Trophoblast cell (in vitro differentiated cells and primary cell): ENCODE measurements at regions not wholly inside any gene's neighbourhood (a gene's known extent, or its start where the extent isn't known, plus 50 kb on each side); places are given as distances from the start of the nearest gene placed in this dataset.
A peak's percentile ranks its signal among the peaks of the same experiment; 100 is the strongest.

Source experiments
- DNase-seq, 2 donors: peaks; one replicate each; pipeline ENCODE4 v3.0.0-alpha.2; 2016
- H2AFZ ChIP-seq: 2 replicates; pipeline ENCODE4 v1.6.1; 2013; ENCODE audit warnings: low read length, moderate library complexity, mild to moderate bottlenecking; ENCODE audit not compliant: insufficient read depth, poor library complexity
- H2AK5ac ChIP-seq: 2 replicates; pipeline ENCODE4 v1.6.1; 2013; ENCODE audit warnings: mild to moderate bottlenecking, low read length
- H2BK120ac ChIP-seq: 2 replicates; pipeline ENCODE4 v1.6.1; 2013; ENCODE audit warnings: low read length, mild to moderate bottlenecking, moderate library complexity; ENCODE audit not compliant: insufficient read depth, poor library complexity
- H2BK12ac ChIP-seq: 2 replicates; pipeline ENCODE4 v1.6.1; 2013; ENCODE audit warnings: mild to moderate bottlenecking, low read length, moderate library complexity
- H2BK5ac ChIP-seq: 2 replicates; pipeline ENCODE4 v1.6.1; 2013; ENCODE audit warnings: low read length, low read depth, moderate library complexity, mild to moderate bottlenecking; ENCODE audit not compliant: poor library complexity
- H3K14ac ChIP-seq: 2 replicates; pipeline ENCODE4 v1.6.1; 2013; ENCODE audit warnings: mild to moderate bottlenecking, low read length
- H3K18ac ChIP-seq: 2 replicates; pipeline ENCODE4 v1.6.1; 2013; ENCODE audit warnings: mild to moderate bottlenecking, low read length
- H3K23ac ChIP-seq: 2 replicates; pipeline ENCODE4 v1.6.1; 2013; ENCODE audit warnings: low read length
- H3K27ac ChIP-seq: 2 replicates; pipeline ENCODE4 v1.5.1; 2013; ENCODE audit warnings: low read depth, mild to moderate bottlenecking, inconsistent platforms, low read length, moderate library complexity
- H3K27me3 ChIP-seq: 2 replicates; pipeline ENCODE4 v1.6.1; 2013; ENCODE audit warnings: inconsistent platforms, mild to moderate bottlenecking, low read length, moderate library complexity; ENCODE audit not compliant: insufficient read depth
- H3K36me3 ChIP-seq, 2 experiments: 1 replicate in 1 of 2; 2 replicates in 1 of 2; pipeline ENCODE4 v1.6.1; 2013; ENCODE audit warnings: low read length in 2 of 2, mild to moderate bottlenecking in 2 of 2, moderate library complexity in 1 of 2; ENCODE audit not compliant: insufficient read depth in 2 of 2, control insufficient read depth in 1 of 2
- H3K4ac ChIP-seq: 2 replicates; pipeline ENCODE4 v1.6.1; 2013; ENCODE audit warnings: low read depth, mild to moderate bottlenecking, low read length, moderate library complexity
- H3K4me1 ChIP-seq, 2 experiments: 1 replicate in 1 of 2; 2 replicates in 1 of 2; pipeline ENCODE4 v1.6.1; 2013; ENCODE audit warnings: low read length in 2 of 2, mild to moderate bottlenecking in 2 of 2, moderate library complexity in 1 of 2; ENCODE audit not compliant: insufficient read depth in 2 of 2, control insufficient read depth in 1 of 2
- H3K4me2 ChIP-seq: 2 replicates; pipeline ENCODE4 v1.6.1; 2013; ENCODE audit warnings: inconsistent platforms, mild to moderate bottlenecking, low read length, moderate library complexity
- H3K4me3 ChIP-seq: 2 replicates; pipeline ENCODE4 v1.5.1; 2013; ENCODE audit warnings: mild to moderate bottlenecking, low read depth, low read length, inconsistent platforms
- H3K79me1 ChIP-seq: one replicate; pipeline ENCODE4 v1.6.1; 2013; ENCODE audit warnings: low read length
- H3K79me2 ChIP-seq: 2 replicates; pipeline ENCODE4 v1.6.1; 2013; ENCODE audit warnings: low read length, mild to moderate bottlenecking; ENCODE audit not compliant: control insufficient read depth, insufficient read depth, poor library complexity
- H3K9ac ChIP-seq: 2 replicates; pipeline ENCODE4 v1.6.1; 2013; ENCODE audit warnings: mild to moderate bottlenecking, low read length
- H3K9me3 ChIP-seq: 2 replicates; pipeline ENCODE4 v1.6.1; 2013; ENCODE audit warnings: low read depth, mild to moderate bottlenecking, control low read depth, inconsistent platforms, low read length; ENCODE audit not compliant: insufficient read depth
- H4K12ac ChIP-seq: 2 replicates; pipeline ENCODE4 v1.6.1; 2013; ENCODE audit warnings: low read depth, mild to moderate bottlenecking, low read length, moderate library complexity
- H4K8ac ChIP-seq: 2 replicates; pipeline ENCODE4 v1.6.1; 2013; ENCODE audit warnings: low read depth, mild to moderate bottlenecking, low read length, moderate library complexity
- H4K91ac ChIP-seq: one replicate; pipeline ENCODE4 v1.6.1; 2013; ENCODE audit warnings: low read depth, mild to moderate bottlenecking, low read length, moderate library complexity
- WGBS: extraction: QIAGEN DNeasy Blood & Tissue Kit; methylation state at CpG from one replicate; pipeline ENCODE4 v1.1.7; 2013; ENCODE audit warnings: missing lambda C conversion rate; ENCODE audit not compliant: insufficient read length, insufficient coverage; ENCODE audit errors: extremely low coverage; 5-methylcytosine and 5-hydroxymethylcytosine counted together

- Histone ChIP-seq H3K27me3 (no peaks in the 10 kb centered on the region), H3K9me3 (peaks cover 2% of the 10 kb centered on the region), H2AFZ (no peak overlapping the region), H2BK12ac (no peak overlapping the region), H3K79me1 (peaks cover 12% of the 10 kb centered on the region), H3K14ac (no peak overlapping the region), H2BK120ac (peak overlapping the region; percentile 44), H3K4me2 (no peak overlapping the region), H4K91ac (peak overlapping the region; percentile 39), H3K9ac (no peak overlapping the region), H3K36me3 (no peaks in the 10 kb centered on the region), H3K4me3 (no peak overlapping the region), H3K4me1 (peaks cover 19 to 23% of the 10 kb centered on the region in 2 experiments), H3K27ac (peak overlapping the region; percentile 86), H2BK5ac (no peak overlapping the region), H4K12ac (no peak overlapping the region), H3K18ac (no peak overlapping the region), H2AK5ac (no peak overlapping the region), H3K23ac (no peak overlapping the region), H3K4ac (no peak overlapping the region), H3K79me2 (no peaks in the 10 kb centered on the region), H4K8ac (peak overlapping the region; percentile 28)
- WGBS: no CpG with 5 or more reads among the region's 6 CpGs
- DNase-seq: peak in 1 of 2 donors; percentile 37
Observed at GRCh38 chr2:16104315-16104948, 164.1 kb downstream of the MYCN start.

GRCh38 chr2:16103614-16104314, 163.4 kb downstream of the MYCN start:
- Histone ChIP-seq H3K9me3 (peaks cover 2% of the 10 kb centered on the region), H2AFZ (no peak overlapping the region), H3K4ac (no peak overlapping the region), H4K8ac (no peak overlapping the region), H2BK12ac (no peak overlapping the region), H3K27me3 (no peaks in the 10 kb centered on the region), H3K23ac (no peak overlapping the region), H2AK5ac (no peak overlapping the region), H3K27ac (no peak overlapping the region), H4K91ac (no peak overlapping the region), H2BK5ac (no peak overlapping the region), H3K4me2 (no peak overlapping the region), H3K4me3 (no peak overlapping the region), H3K18ac (no peak overlapping the region), H4K12ac (no peak overlapping the region), H3K4me1 (peaks cover 19 to 23% of the 10 kb centered on the region in 2 experiments), H3K36me3 (no peaks in the 10 kb centered on the region), H3K79me2 (no peaks in the 10 kb centered on the region), H3K79me1 (peaks cover 12% of the 10 kb centered on the region), H3K9ac (no peak overlapping the region), H2BK120ac (no peak overlapping the region), H3K14ac (no peak overlapping the region)
- DNase-seq: peak in 1 of 2 donors; percentile 11
- WGBS: no CpG with 5 or more reads among the region's 12 CpGs

GRCh38 chr2:16102976-16103380, 162.6 kb downstream of the MYCN start:
- Histone ChIP-seq H2BK5ac (no peak overlapping the region), H3K27me3 (no peaks in the 10 kb centered on the region), H3K79me1 (peaks cover 12% of the 10 kb centered on the region), H2BK120ac (no peak overlapping the region), H2BK12ac (no peak overlapping the region), H3K79me2 (no peaks in the 10 kb centered on the region), H3K27ac (no peak overlapping the region), H3K4me1 (peaks cover 19 to 23% of the 10 kb centered on the region in 2 experiments), H3K9me3 (peaks cover 2% of the 10 kb centered on the region), H2AK5ac (no peak overlapping the region), H3K23ac (no peak overlapping the region), H4K8ac (no peak overlapping the region), H3K18ac (no peak overlapping the region), H4K12ac (no peak overlapping the region), H3K14ac (no peak overlapping the region), H3K4ac (no peak overlapping the region), H4K91ac (no peak overlapping the region), H2AFZ (no peak overlapping the region), H3K36me3 (no peaks in the 10 kb centered on the region), H3K9ac (no peak overlapping the region), H3K4me2 (no peak overlapping the region), H3K4me3 (no peak overlapping the region)
- no CpG with 5 or more reads among the region's 16 CpGs for WGBS
- DNase-seq: no peak

- H3K4me2 ChIP-seq: no peak overlapping the region
- H3K9me3 ChIP-seq: peaks cover 2% of the 10 kb centered on the region
- H2AK5ac ChIP-seq: no peak overlapping the region
- no peak for DNase-seq
- H3K14ac ChIP-seq: peak overlapping the region; percentile 24
- no peak overlapping the region for H3K18ac ChIP-seq
- no peak overlapping the region for H2BK120ac ChIP-seq
- no peak overlapping the region for H3K27ac ChIP-seq
- no peaks in the 10 kb centered on the region for H3K36me3 ChIP-seq
- H3K79me2 ChIP-seq: no peaks in the 10 kb centered on the region
- no peaks in the 10 kb centered on the region for H3K27me3 ChIP-seq
- no peak overlapping the region for H2AFZ ChIP-seq
- H4K91ac ChIP-seq: no peak overlapping the region
- no peak overlapping the region for H3K9ac ChIP-seq
- H3K4me3 ChIP-seq: no peak overlapping the region
- H3K23ac ChIP-seq: no peak overlapping the region
- H3K4me1 ChIP-seq: peaks cover 19 to 23% of the 10 kb centered on the region in 2 experiments
- no peak overlapping the region for H2BK5ac ChIP-seq
- H4K8ac ChIP-seq: no peak overlapping the region
- no CpG with 5 or more reads among the region's 14 CpGs for WGBS
- peaks cover 12% of the 10 kb centered on the region for H3K79me1 ChIP-seq
- H2BK12ac ChIP-seq: no peak overlapping the region
- no peak overlapping the region for H4K12ac ChIP-seq
- H3K4ac ChIP-seq: no peak overlapping the region
Observed at GRCh38 chr2:16102358-16102975, 162.1 kb downstream of the MYCN start.
